ENCODE measurements at regions not wholly inside any gene's neighbourhood (a gene's known extent, or its start where the extent isn't known, plus 50 kb on each side); places are given as distances from the start of the nearest gene placed in this dataset.

- Histone ChIP-seq H3K4me1 (no peaks in the 10 kb centered on the region), H3K27me3 (no peaks in the 10 kb centered on the region), H3K4me3 (no peak overlapping the region), H3K27ac (no peak overlapping the region), H3K9me3 (no peaks in the 10 kb centered on the region), H3K36me3 (no peaks in the 10 kb centered on the region)
- no peak for DNase-seq
- intact Hi-C loops (cut with DNase I): no loop called here
- TF ChIP-seq EP300 (IDR thresholded peaks at IDR 0.05) (no peak), CTCF (IDR thresholded peaks at IDR 0.05) (no peak), POLR2A (IDR thresholded peaks at IDR 0.05) (no peak), POLR2AphosphoS5 (IDR thresholded peaks at IDR 0.05) (no peak)
- 74 to 84% methylated on average over 5 of the region's 5 CpGs for WGBS, 2 donors
Observed at GRCh38 chr1:98331718-98332311, 329.7 kb upstream of the SNX7 start.

GRCh38 chr1:98331243-98331642 is 330.3 kb upstream of the SNX7 start:
- no peak overlapping the region for H3K27ac ChIP-seq
- no peaks in the 10 kb centered on the region for H3K9me3 ChIP-seq
- TF ChIP-seq EP300 (IDR thresholded peaks at IDR 0.05) (no peak), POLR2AphosphoS5 (IDR thresholded peaks at IDR 0.05) (no peak), CTCF (IDR thresholded peaks at IDR 0.05) (no peak), POLR2A (IDR thresholded peaks at IDR 0.05) (no peak)
- WGBS, 2 donors: 46 to 65% methylated on average over 3 of the region's 3 CpGs
- H3K4me1 ChIP-seq: no peaks in the 10 kb centered on the region
- H3K27me3 ChIP-seq: no peaks in the 10 kb centered on the region
- no peaks in the 10 kb centered on the region for H3K36me3 ChIP-seq
- intact Hi-C loops (cut with DNase I): no loop called here
- no peak overlapping the region for H3K4me3 ChIP-seq
- DNase-seq: no peak

GRCh38 chr1:98330224-98330623 is 331.3 kb upstream of the SNX7 start:
- no peak for DNase-seq
- TF ChIP-seq POLR2AphosphoS5 (IDR thresholded peaks at IDR 0.05) (no peak), POLR2A (IDR thresholded peaks at IDR 0.05) (no peak), CTCF (IDR thresholded peaks at IDR 0.05) (no peak)

GRCh38 chr1:98328855-98329254 is 332.7 kb upstream of the SNX7 start:
- Histone ChIP-seq H3K4me3 (no peak overlapping the region), H3K27ac (no peak overlapping the region), H3K9me3 (no peaks in the 10 kb centered on the region), H3K4me1 (no peaks in the 10 kb centered on the region), H3K36me3 (no peaks in the 10 kb centered on the region), H3K27me3 (no peaks in the 10 kb centered on the region)
- DNase-seq: no peak
- intact Hi-C loops (cut with DNase I): no loop called here
- TF ChIP-seq CTCF (IDR thresholded peaks at IDR 0.05) (no peak), EP300 (IDR thresholded peaks at IDR 0.05) (no peak), POLR2AphosphoS5 (IDR thresholded peaks at IDR 0.05) (no peak), POLR2A (IDR thresholded peaks at IDR 0.05) (no peak)

More at GRCh38 chr1:98330224-98330623, 331.3 kb upstream of the SNX7 start:
- no peaks in the 10 kb centered on the region for H3K4me1 ChIP-seq
- no peaks in the 10 kb centered on the region for H3K36me3 ChIP-seq
- H3K27me3 ChIP-seq: no peaks in the 10 kb centered on the region
- no peak overlapping the region for H3K4me3 ChIP-seq
- no peaks in the 10 kb centered on the region for H3K9me3 ChIP-seq
- no peak overlapping the region for H3K27ac ChIP-seq
- 86 to 90% methylated on average over 3 of the region's 3 CpGs for WGBS, 2 donors
- intact Hi-C loops (cut with DNase I): no loop called here

DNA sequence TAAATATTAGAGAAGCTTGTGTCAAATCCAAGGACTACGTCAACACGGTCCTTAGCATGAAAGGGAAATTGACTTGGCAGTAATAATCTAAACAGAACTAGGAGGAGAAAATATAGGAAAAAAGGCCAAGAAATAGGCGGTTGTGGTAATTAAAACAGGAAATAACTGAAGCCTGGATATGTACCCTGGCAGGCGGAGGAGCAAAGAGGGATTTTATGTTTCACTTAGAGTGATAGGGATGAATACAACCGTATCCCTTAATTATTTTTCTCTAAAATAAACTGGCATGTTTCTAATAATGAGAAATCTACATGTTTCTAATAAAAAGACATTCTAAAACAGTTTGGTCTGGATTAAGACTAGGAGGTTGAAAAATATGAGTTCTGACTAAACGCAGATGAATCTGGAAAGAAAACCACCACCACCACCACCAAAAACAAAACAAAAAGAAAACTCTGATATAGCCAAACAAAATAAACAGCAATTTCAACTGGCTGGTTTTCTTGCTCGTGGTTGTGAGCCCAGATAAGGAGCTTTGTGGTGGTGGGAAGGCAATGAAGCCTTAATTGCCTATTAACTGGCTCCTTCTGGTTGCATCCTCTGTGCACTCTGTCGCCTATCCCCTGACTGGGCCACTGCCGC is 334.2 kb upstream of the SNX7 start:
- 64 to 80% methylated on average over 9 of the region's 9 CpGs for WGBS, 2 donors
- TF ChIP-seq CTCF (IDR thresholded peaks at IDR 0.05) (no peak), POLR2AphosphoS5 (IDR thresholded peaks at IDR 0.05) (no peak), EP300 (IDR thresholded peaks at IDR 0.05) (no peak), POLR2A (IDR thresholded peaks at IDR 0.05) (no peak)
- no peaks in the 10 kb centered on the region for H3K27me3 ChIP-seq
- H3K27ac ChIP-seq: peak overlapping the region in 1 of 4 donors; percentile 18
- H3K4me1 ChIP-seq: no peaks in the 10 kb centered on the region
- DNase-seq: no peak
- H3K9me3 ChIP-seq: no peaks in the 10 kb centered on the region
- no peaks in the 10 kb centered on the region for H3K36me3 ChIP-seq
- no peak overlapping the region for H3K4me3 ChIP-seq
- intact Hi-C loops (cut with DNase I): no loop called here
